ENCODE measurements at regions not wholly inside any gene's neighbourhood (a gene's known extent, or its start where the extent isn't known, plus 50 kb on each side); places are given as distances from the start of the nearest gene placed in this dataset.
"Not testable (repeated sequence)": the region's sequence is repeated elsewhere in the genome, so short reads cannot be mapped to it uniquely, and the experiment has no call there.

DNA sequence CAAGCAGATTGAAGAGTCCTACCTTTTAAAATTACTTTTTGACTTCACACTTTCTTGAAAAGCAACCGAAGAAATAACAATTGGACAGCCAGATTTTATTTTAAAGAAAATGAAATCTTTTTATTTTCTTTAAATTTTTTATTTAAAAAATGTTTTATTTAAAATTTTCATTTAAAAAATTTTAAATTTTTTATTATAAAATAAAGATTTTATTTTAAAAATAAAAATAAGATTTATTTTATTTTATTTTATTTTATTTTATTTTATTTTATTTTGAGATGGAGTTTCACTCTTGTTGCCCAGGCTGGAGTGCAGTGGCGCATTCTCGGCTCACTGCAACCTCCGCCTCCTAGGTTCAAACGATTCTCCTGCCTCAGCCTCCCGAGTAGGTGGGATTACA lies 144.5 kb downstream of the GPR85 start:
- not testable (repeated sequence) for TF ChIP-seq ZNF138 (tag by site-specific recombination; IDR thresholded peaks at IDR 0.05; ENCODE audit: borderline replicate concordance); REPIN1 (tag by site-specific recombination; IDR thresholded peaks at IDR 0.05; ENCODE audit: low read depth); ZBTB8A (tag by site-specific recombination; IDR thresholded peaks at IDR 0.05)
